H9 (cell line): ENCODE measurements at regions not wholly inside any gene's neighbourhood (a gene's known extent, or its start where the extent isn't known, plus 50 kb on each side); places are given as distances from the start of the nearest gene placed in this dataset.

Source experiments
- DNase-seq: peaks from one replicate; pipeline ENCODE4 v3.0.0-alpha.2; 2017
- H2AFZ ChIP-seq: one replicate; pipeline ENCODE4 v1.6.1; 2013; ENCODE audit warnings: mild to moderate bottlenecking, low read length, control low read depth, moderate library complexity
- H2AK5ac ChIP-seq: 2 replicates; pipeline ENCODE4 v1.6.1; 2013; ENCODE audit warnings: low read length, control low read depth, mixed read lengths; ENCODE audit not compliant: insufficient read length
- H2BK120ac ChIP-seq: one replicate; pipeline ENCODE4 v1.6.1; 2013; ENCODE audit warnings: low read depth, mild to moderate bottlenecking, low read length, control low read depth, inconsistent platforms; ENCODE audit not compliant: poor library complexity, severe bottlenecking
- H2BK12ac ChIP-seq: 2 replicates; pipeline ENCODE4 v1.6.1; 2013; ENCODE audit warnings: low read length, control low read depth, mixed read lengths, low read depth; ENCODE audit not compliant: insufficient read length
- H2BK15ac ChIP-seq: 2 replicates; pipeline ENCODE4 v1.6.1; 2013; ENCODE audit warnings: low read depth, low read length, control low read depth
- H2BK20ac ChIP-seq: one replicate; pipeline ENCODE4 v1.6.1; 2013; ENCODE audit warnings: low read depth, mild to moderate bottlenecking, low read length, control low read depth, inconsistent platforms; ENCODE audit not compliant: poor library complexity, severe bottlenecking
- H2BK5ac ChIP-seq: 2 replicates; pipeline ENCODE4 v1.6.1; 2013; ENCODE audit warnings: low read length, control low read depth, mixed read lengths; ENCODE audit not compliant: insufficient read length
- H3K14ac ChIP-seq: 2 replicates; pipeline ENCODE4 v1.6.1; 2013; ENCODE audit warnings: low read length, control low read depth; ENCODE audit not compliant: insufficient read depth
- H3K18ac ChIP-seq: 2 replicates; pipeline ENCODE4 v1.6.1; 2013; ENCODE audit warnings: low read depth, mild to moderate bottlenecking, mixed read lengths, low read length, control low read depth; ENCODE audit not compliant: insufficient read length
- H3K23ac ChIP-seq: 2 replicates; pipeline ENCODE4 v1.6.1; 2013; ENCODE audit warnings: low read length, control low read depth, mixed read lengths, low read depth; ENCODE audit not compliant: insufficient read length
- H3K23me2 ChIP-seq: 2 replicates; pipeline ENCODE4 v1.6.1; 2013; ENCODE audit warnings: low read depth, mild to moderate bottlenecking, mixed read lengths, low read length, control low read depth; ENCODE audit not compliant: insufficient read length, poor library complexity, severe bottlenecking
- H3K27ac ChIP-seq: 2 replicates; pipeline ENCODE4 v1.5.1; 2013; ENCODE audit warnings: low read length, control low read depth, mixed read lengths, low read depth; ENCODE audit not compliant: insufficient read length
- H3K27me3 ChIP-seq: 2 replicates; pipeline ENCODE4 v1.6.1; 2013; ENCODE audit warnings: low read length, control low read depth, inconsistent platforms; ENCODE audit not compliant: insufficient read depth
- H3K4ac ChIP-seq: 2 replicates; pipeline ENCODE4 v1.6.1; 2013; ENCODE audit warnings: low read depth, mild to moderate bottlenecking, control low read depth, inconsistent platforms, low read length, moderate library complexity
- H3K4me1 ChIP-seq: 2 replicates; pipeline ENCODE4 v1.6.1; 2013; ENCODE audit warnings: low read length, control low read depth, inconsistent platforms; ENCODE audit not compliant: insufficient read depth
- H3K4me2 ChIP-seq: 2 replicates; pipeline ENCODE4 v1.6.1; 2013; ENCODE audit warnings: low read length, control low read depth, mixed read lengths; ENCODE audit not compliant: insufficient read length, insufficient read depth
- H3K56ac ChIP-seq: 2 replicates; pipeline ENCODE4 v1.6.1; 2013; ENCODE audit warnings: low read depth, mild to moderate bottlenecking, mixed read lengths, low read length, control low read depth; ENCODE audit not compliant: insufficient read length
- H3K79me1 ChIP-seq: 2 replicates; pipeline ENCODE4 v1.6.1; 2013; ENCODE audit warnings: low read depth, mild to moderate bottlenecking, moderate library complexity, low read length, control low read depth, inconsistent platforms; ENCODE audit not compliant: insufficient read depth, poor library complexity, severe bottlenecking
- H3K79me2 ChIP-seq: 2 replicates; pipeline ENCODE4 v1.6.1; 2013; ENCODE audit warnings: low read length, control low read depth, inconsistent platforms; ENCODE audit not compliant: insufficient read depth
- H3K9ac ChIP-seq: 2 replicates; pipeline ENCODE4 v1.6.1; 2013; ENCODE audit warnings: low read length, control low read depth, mixed read lengths; ENCODE audit not compliant: insufficient read length; ENCODE audit errors: extremely low read depth
- H3K9me3 ChIP-seq: one replicate; pipeline ENCODE4 v1.6.1; 2013; ENCODE audit warnings: low read depth, low read length, inconsistent platforms; ENCODE audit not compliant: control insufficient read depth
- H3T11ph ChIP-seq: one replicate; pipeline ENCODE4 v1.6.1; 2013; ENCODE audit warnings: mild to moderate bottlenecking, low read length, control low read depth, inconsistent platforms
- H4K20me1 ChIP-seq: one replicate; pipeline ENCODE4 v1.6.1; 2013; ENCODE audit not compliant: control insufficient read depth, insufficient read length, insufficient read depth
- H4K5ac ChIP-seq: 2 replicates; pipeline ENCODE4 v1.6.1; 2013; ENCODE audit warnings: low read depth, mild to moderate bottlenecking, mixed read lengths, low read length, control low read depth; ENCODE audit not compliant: insufficient read length
- H4K8ac ChIP-seq: replicated peaks from 2 replicates; pipeline ENCODE4 v1.6.1; 2013; ENCODE audit warnings: low read length, control low read depth, mixed read lengths, low read depth; ENCODE audit not compliant: insufficient read length
- H4K91ac ChIP-seq: 2 replicates; pipeline ENCODE4 v1.6.1; 2013; ENCODE audit warnings: low read depth, mild to moderate bottlenecking, moderate library complexity, mixed read lengths, low read length, control low read depth; ENCODE audit not compliant: insufficient read length
- H3K27ac Mint-ChIP-seq, 3 experiments: 2 replicates in 2 of 3; 3 replicates in 1 of 3; pipeline ENCODE4 v1.8.0; 2020 to 2021; ENCODE audit warnings: mixed read lengths in 3 of 3, mild to moderate bottlenecking in 1 of 3, moderate library complexity in 1 of 3
- H3K27me3 Mint-ChIP-seq: 2 replicates; pipeline ENCODE4 v1.8.0; 2021; ENCODE audit warnings: low read depth, mild to moderate bottlenecking, moderate library complexity, mixed read lengths
- H3K36me3 Mint-ChIP-seq, 3 experiments: 2 replicates in 2 of 3; 3 replicates in 1 of 3; pipeline ENCODE4 v1.8.0; 2020 to 2021; ENCODE audit warnings: low read depth in 3 of 3, mixed read lengths in 3 of 3; ENCODE audit not compliant: insufficient read depth in 1 of 3
- H3K4me1 Mint-ChIP-seq, 2 experiments: 2 replicates each; pipeline ENCODE4 v1.8.0; 2020; ENCODE audit warnings: mixed read lengths in 2 of 2
- H3K4me3 Mint-ChIP-seq, 2 experiments: 2 replicates in 1 of 2; 3 replicates in 1 of 2; pipeline ENCODE4 v1.8.0; 2020 to 2021; ENCODE audit warnings: mild to moderate bottlenecking in 2 of 2, mixed read lengths in 2 of 2, moderate library complexity in 1 of 2
- H3K9me3 Mint-ChIP-seq, 2 experiments: 2 replicates in 1 of 2; 3 replicates in 1 of 2; pipeline ENCODE4 v1.8.0; 2020; ENCODE audit warnings: mild to moderate bottlenecking in 2 of 2, mixed read lengths in 2 of 2, moderate library complexity in 1 of 2
- CTCF ChIP-seq: fragments of 200-600 bp; sonication (generic); conservative IDR thresholded peaks from 3 replicates; pipeline ENCODE4 v1.8.0; 2021; ENCODE audit warnings: antibody characterized with exemption, mild to moderate bottlenecking

- Histone ChIP-seq H3K4me1 (no peaks in the 10 kb centered on the region), H4K91ac (no peak overlapping the region), H2AK5ac (no peak overlapping the region), H3K23ac (no peak overlapping the region), H2BK120ac (no peak overlapping the region), H3K4me2 (no peak overlapping the region), H3K9ac (no peak overlapping the region), H3K79me2 (no peaks in the 10 kb centered on the region), H3T11ph (no peak overlapping the region), H3K23me2 (no peaks in the 10 kb centered on the region), H2BK20ac (no peak overlapping the region), H3K14ac (no peak overlapping the region), H2BK15ac (no peak overlapping the region), H2BK5ac (no peak overlapping the region), H3K79me1 (no peaks in the 10 kb centered on the region), H3K4ac (no peak overlapping the region), H4K20me1 (no peaks in the 10 kb centered on the region), H3K9me3 (no peaks in the 10 kb centered on the region), H3K27ac (no peak overlapping the region), H3K56ac (no peak overlapping the region), H2AFZ (no peak overlapping the region), H4K5ac (no peak overlapping the region), H2BK12ac (no peak overlapping the region), H3K18ac (no peak overlapping the region), H3K27me3 (no peaks in the 10 kb centered on the region), H4K8ac (no peak overlapping the region)
- H3K27me3 Mint-ChIP-seq: no peaks in the 10 kb centered on the region
- H3K9me3 Mint-ChIP-seq: no peaks in the 10 kb centered on the region
- no peaks in the 10 kb centered on the region for H3K36me3 Mint-ChIP-seq
- TF ChIP-seq CTCF: no peak
- DNase-seq: no peak
- no peaks in the 10 kb centered on the region for H3K4me1 Mint-ChIP-seq
- no peak overlapping the region for H3K27ac Mint-ChIP-seq
- no peak overlapping the region for H3K4me3 Mint-ChIP-seq
These were observed 73.8 kb upstream of the HNRNPA3 start for GRCh38 chr2:177138823-177139222.
